H4 (cell line): ENCODE measurements at regions not wholly inside any gene's neighbourhood (a gene's known extent, or its start where the extent isn't known, plus 50 kb on each side); places are given as distances from the start of the nearest gene placed in this dataset.
A peak's percentile ranks its signal among the peaks of the same experiment; 100 is the strongest.

Source experiments
- DNase-seq: peaks from one replicate; pipeline ENCODE4 v3.0.0-alpha.2; 2015; ENCODE audit warnings: low spot score

- no peak for DNase-seq
These were observed 385.8 kb downstream of the TRIB2 start for GRCh38 chr2:13102397-13103063.

DNA sequence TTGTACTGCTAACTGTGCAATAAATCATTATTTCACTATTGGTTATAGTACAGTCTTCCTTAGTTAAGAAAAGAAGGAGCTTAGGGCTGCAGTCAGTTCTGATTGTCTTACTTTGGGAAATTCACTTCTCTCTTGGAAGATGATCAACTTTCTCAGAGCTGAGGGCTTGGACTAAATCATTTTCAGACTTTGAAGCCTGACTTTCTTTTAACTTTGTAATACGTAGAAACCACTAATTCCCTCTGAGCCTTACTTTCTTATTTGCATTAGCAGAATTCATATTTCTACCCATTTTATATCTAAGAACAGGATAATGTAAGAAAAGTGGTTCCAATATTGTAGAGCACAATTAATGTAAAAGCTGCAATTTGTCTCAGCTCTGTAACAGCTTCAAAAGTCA is 386.4 kb downstream of the TRIB2 start:
- no peak for DNase-seq

GRCh38 chr2:13103778-13104493 is 387.2 kb downstream of the TRIB2 start:
- DNase-seq, result no peak

DNA sequence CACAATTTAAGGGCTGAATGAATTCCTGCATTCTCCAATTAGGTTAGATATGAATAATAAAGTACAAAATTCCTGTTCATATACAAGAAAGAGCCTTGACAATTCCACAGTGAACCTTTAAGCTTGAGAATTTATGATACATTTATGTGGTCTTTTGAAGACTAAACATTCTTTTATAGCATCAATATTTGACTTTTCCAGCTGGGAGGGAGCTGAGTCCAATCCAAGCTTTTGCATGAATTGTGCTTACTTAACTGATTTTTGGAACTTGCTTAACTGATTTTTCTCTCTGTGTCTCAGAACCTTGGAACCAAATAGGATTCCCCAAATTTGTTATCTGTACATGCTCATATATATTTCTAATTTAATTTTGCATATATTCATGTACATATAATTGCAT is 388.0 kb downstream of the TRIB2 start:
- DNase-seq, result no peak

GRCh38 chr2:13106302-13106701 is 389.6 kb downstream of the TRIB2 start:
- DNase-seq, result no peak

GRCh38 chr2:13109516-13109915 is 392.8 kb downstream of the TRIB2 start:
- DNase-seq, result no peak

DNA sequence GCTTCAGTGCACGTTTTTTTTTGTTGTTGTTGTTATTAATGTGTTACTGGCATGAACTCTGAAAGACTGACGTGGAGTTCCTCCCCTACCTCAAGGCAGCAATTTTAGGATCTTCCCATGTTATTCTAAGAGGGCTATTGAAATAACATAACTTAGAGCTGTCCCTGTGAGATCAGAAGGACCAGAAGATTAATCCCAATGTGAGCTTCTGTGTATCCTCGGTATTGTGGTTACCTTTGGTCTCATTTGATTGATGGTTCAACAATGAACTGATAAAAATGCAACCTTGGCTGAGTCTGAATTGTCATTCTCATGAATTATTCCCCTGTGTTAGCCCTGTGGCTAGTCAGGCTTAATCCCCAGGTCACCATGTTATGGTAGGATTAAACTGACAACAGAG is 394.1 kb downstream of the TRIB2 start:
- DNase-seq, result no peak

- no peak for DNase-seq
These were observed 396.3 kb downstream of the TRIB2 start for GRCh38 chr2:13113002-13113401.

GRCh38 chr2:13114391-13114790 is 397.7 kb downstream of the TRIB2 start:
- DNase-seq, result peak; percentile 63

- DNase-seq, result no peak
These were observed 398.9 kb downstream of the TRIB2 start for GRCh38 chr2:13115643-13116042.

GRCh38 chr2:13121096-13121495 is 404.4 kb downstream of the TRIB2 start:
- DNase-seq, result no peak

- no peak for DNase-seq
These were observed 411.4 kb downstream of the TRIB2 start for GRCh38 chr2:13128139-13128538.

DNA sequence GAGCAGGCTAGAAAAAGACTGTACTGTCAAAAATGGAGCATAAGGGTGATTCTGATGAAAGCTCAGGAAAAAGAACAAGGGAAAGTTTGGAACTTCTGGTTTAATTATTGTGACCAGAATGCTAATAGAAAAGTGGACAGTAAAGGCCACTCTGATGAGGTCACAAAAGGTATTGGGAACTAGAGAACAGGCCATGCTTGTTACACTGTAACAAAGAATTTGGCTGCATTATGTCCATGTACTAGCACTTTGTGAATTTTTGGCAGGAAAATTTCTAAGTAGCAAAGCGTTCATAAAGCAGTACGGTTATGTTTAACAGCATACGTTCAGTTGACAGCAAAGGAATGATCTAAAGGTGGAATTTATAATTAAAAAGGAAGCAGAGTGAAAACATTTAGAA is 418.6 kb downstream of the TRIB2 start:
- no peak for DNase-seq

DNA sequence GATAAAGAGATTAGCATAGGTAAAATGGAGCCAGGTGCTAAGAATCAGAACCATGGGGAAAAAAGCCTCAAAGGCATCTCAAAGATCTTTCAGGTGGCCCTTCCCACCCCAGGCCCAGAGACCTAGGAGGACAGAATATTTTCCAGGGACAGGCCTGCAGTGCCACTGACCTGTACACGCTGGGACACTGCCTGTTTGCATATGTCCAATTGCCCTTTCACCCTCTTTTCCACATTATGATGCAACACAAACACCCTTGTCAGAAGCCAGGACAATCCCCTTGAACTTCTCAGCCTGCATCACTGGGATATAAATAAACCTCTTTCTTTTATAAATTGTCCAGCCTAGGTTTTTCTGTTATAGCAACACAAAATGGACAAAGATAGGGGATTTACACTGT is 419.1 kb downstream of the TRIB2 start:
- no peak for DNase-seq

DNA sequence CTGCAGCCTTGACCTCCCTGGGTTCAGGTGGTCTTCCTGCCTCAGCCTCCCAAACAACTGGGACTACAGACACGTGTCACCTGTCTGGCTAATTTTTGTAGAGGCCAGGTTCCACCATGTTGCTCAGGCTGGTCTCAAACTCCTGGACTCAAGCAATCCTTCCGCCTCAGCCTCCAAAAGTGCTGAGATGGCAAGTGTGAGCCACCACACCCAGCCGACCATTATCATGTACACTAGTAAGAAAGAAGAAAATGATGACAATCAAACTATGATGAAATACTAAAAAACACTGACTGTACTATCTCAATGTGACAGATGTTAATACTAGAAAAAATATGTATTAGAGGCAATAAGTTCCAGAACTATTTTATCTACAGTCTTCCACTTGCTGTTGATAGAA is 420.9 kb downstream of the TRIB2 start:
- no peak for DNase-seq

- DNase-seq, result no peak
These were observed 424.6 kb downstream of the TRIB2 start for GRCh38 chr2:13141315-13141714.

- DNase-seq, result no peak
These were observed 426.7 kb downstream of the TRIB2 start for GRCh38 chr2:13143451-13143850.

DNA sequence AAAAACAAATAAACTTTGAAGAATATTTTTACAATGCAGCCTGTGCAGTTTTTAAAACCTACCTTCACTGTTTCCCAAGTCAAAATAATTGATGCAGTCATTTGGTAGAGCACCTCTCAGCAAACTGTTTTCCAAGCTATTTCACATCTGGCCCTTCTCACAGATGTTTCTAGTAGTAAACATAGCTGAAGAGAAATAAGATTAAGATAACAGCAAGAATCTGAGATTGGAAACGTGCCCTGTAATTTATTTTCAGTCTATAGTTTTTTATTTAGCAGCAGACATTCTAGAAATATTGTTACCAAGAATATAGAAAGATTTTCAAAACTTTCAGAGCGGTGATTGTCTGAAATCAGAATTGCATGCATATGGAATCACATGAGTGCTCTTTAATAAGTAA is 440.2 kb downstream of the TRIB2 start:
- DNase-seq, result no peak

DNA sequence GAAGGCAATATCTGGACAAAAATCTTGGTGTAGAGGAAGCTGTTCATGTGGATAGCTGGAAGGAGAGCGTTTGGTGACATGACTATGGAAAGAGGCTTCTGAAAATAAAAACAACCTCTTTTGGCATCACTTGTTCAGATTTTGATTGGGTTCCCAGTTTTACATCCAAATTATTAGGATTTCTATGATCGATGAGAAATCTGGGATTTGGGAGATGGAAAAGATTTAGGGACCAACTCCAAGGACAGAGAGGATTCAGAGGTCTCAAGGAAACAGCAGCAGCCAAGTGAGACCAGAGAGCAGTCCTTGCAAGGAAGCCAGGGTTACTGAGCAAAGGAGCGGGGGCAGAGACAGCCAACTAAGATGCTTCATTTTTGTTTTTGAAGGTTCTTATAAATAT is 441.7 kb downstream of the TRIB2 start:
- DNase-seq, result no peak

DNA sequence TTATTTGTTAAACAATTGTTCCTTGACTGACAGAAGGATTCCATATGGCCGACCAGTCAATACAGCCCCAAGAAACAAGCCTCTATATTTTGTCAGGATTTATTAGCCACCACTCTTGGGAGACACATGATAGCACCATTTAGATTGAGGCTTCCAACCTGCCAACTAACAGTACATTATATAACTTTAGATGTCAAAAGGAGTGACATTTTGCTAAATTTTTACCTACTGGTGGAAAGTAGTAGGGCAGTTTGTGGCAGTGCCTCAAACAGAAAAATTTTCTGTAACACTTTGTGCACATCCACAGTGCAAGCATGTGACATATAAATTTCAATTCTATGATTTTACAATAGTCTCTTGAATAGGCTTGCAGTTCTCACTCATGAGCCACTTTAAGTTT is 464.0 kb downstream of the TRIB2 start:
- DNase-seq, result no peak

GRCh38 chr2:13193075-13193474 is 476.3 kb downstream of the TRIB2 start:
- peak; percentile 76 for DNase-seq

DNA sequence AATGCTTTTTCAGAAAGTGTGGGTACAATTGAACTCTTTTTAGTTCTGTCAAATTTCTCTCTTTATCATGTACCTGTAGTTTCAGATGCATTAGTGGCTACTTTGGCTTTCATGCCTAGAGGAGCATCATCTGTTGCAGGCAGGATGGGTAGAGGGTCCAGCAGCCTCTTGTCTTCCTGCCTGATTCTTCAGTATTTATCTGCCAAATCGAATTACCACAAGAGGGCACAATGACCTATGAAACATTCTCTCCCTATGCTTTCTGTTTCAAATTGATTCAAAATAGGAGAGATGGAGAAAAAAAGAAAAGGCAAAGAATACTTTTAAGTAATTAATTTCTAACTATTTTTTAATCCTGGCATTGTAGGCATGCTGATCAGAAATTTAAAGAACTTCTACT is 477.2 kb downstream of the TRIB2 start:
- DNase-seq, result peak; percentile 41

DNA sequence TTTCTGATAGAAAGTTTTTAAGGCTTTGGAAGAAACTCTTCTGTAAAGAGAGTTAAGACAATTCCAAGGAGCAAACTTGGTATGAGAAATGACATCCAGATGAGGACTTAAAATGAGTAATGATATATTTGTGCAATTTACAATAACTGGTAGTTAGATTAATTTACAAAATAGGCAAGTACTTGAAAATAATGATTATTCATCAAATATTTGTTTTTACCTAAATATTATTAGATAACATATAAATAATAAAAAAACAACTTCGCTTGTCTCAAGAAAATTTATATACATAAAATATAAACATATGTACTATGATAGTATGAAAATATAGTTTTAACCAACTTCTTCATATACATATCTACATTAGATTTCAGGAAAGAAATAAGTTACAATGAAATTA is 478.5 kb downstream of the TRIB2 start:
- no peak for DNase-seq

DNA sequence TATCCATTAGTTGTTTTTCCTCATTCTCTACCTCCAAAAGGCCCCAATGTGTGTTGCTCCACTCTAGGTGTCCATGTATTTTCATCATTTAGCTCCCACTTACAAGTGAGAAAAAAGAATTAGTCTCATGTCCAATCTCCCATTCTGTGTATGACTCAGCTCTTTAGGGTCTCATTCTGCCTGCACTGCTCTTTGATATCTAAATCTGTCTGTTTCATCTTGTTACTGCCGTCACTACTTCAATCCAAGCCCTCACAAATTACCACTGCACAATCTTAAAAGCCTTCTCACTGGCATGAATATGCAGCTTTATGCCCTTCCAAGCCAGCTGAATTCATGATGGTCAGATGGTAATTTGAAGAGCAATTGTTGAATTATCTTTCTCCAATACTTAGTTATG is 480.5 kb downstream of the TRIB2 start:
- no peak for DNase-seq
